HG03378 (cell line): ENCODE measurements at regions not wholly inside any gene's neighbourhood (a gene's known extent, or its start where the extent isn't known, plus 50 kb on each side); places are given as distances from the start of the nearest gene placed in this dataset.

Experiments used
- ATAC-seq: cut with Tn5 transposase; IDR thresholded peaks from one replicate; pipeline ENCODE4 v1.9.1; 2021; ENCODE audit warnings: mild to moderate bottlenecking, moderate library complexity; ENCODE audit not compliant: unreplicated experiment

- ATAC-seq: no peak
Observed at GRCh38 chr5:41670854-41671479, 160.6 kb upstream of the PLCXD3 start.

- ATAC-seq: no peak
Observed at GRCh38 chr5:41670216-41670615, 159.8 kb upstream of the PLCXD3 start.

DNA sequence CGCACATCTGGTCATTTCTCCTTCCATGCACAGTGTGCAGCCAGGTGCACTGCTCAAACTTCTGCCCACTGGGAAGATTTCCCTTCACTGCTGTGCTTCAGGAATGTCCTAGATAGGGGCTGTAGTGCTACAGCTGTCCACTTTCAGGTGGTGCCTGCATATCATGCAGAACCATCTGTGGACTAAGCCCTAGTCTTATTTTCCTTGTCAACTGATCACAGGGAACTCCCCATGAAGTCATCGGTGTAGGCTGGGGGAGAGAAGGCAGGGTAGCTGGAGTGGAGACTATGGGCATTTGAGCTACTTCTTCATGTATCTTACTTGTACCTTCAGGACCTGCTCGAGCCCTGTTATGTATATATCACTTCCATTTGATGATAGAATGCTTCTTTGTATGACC is 150.9 kb upstream of the PLCXD3 start:
- no peak for ATAC-seq

DNA sequence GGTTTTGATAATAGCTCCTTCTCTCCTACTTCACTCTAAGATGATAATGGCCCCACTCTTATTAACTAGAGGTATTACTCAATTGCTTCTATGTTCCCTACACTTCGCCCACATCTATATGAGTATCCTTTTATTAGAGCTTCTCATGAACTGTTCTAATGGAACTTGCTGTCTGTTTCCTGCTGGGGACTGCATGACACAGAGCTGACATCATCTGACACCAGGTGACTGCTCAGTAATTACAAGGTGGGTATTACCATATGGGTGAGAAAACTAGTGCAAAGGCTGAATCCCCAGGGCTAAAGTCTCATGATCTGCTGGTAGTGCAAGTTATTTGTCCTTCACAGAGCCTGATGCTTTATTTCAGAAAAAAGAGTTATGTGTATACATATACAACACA is 146.2 kb upstream of the PLCXD3 start:
- ATAC-seq: no peak

DNA sequence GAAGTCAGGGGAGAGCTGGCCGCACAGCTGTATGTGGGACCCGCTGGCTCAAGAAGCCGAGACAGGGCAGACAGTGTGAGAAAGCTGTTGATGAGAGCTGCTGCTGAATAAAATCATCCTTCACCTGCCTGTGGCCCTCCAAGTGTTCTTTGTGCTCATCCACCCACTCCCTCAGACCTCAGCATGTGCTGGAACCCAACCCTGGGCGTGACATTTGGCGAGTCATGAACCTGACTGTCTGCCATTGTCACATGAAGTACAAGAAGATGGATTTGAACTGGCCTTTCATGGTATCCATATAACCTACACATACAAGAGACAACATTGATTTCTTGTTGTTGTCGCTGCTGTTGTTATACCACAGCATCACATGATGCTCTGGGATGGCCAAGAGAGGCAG is 139.7 kb upstream of the PLCXD3 start:
- no peak for ATAC-seq

DNA sequence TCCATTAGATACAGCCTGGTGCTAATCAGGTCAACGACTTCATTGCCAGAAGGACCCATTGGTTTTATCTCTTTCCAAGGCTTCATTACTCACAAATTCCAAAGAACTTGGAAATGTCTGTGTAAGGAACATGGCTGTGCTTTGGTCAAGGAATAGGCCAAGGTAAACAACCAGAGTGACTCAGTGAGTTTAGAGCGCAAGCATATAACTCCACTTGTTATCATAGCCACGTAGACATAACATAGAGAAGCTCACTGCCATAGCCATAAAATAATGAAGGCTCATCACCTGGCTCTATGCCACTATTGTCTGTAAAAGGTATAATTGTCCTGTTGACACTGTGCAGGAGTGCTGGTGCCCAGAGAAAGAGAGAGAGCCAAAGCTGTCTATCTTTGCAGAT is 139.3 kb upstream of the PLCXD3 start:
- no peak for ATAC-seq

GRCh38 chr5:41648996-41649395 is 138.6 kb upstream of the PLCXD3 start:
- ATAC-seq: no peak

DNA sequence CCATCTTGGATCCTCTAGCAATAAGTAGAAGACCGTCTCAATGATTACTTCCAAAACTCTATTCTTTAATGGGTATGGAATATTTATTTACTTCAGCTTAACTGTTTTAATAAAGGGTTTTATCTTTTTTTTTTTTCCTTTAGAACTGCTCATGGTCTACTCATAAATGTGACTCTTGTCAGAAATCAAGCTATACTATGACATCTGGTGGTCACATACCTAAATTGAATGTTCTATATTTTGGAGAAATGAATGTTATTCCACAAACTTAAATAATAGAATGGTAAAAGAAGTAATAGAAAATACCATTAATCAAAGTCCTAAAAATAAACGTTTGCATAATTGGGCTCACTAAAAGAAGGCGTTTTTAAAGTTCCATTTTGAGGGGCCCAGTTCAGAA is 131.2 kb upstream of the PLCXD3 start:
- no peak for ATAC-seq

DNA sequence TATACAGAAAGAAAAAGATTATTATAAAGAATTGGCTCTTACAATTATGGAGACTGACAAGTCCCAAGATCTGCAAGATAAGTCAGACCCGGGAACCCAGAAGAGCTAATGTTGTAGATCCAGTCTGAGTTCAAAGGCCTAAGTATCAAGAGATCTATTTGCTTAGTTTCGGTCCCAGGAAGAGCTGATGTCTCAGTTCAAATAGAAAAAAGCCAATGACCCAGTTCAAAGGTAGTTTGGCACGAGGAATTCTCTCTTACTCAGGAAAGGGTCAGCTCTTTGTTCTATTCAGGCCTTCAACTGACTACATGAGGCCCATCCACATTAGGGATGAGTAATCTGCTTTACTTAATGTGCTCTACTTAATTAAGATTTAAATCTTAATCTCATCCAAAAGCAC is 128.3 kb upstream of the PLCXD3 start:
- ATAC-seq: no peak

GRCh38 chr5:41637869-41638268 is 127.5 kb upstream of the PLCXD3 start:
- ATAC-seq: no peak

- ATAC-seq: no peak
Observed at GRCh38 chr5:41637424-41637823, 127.0 kb upstream of the PLCXD3 start.

DNA sequence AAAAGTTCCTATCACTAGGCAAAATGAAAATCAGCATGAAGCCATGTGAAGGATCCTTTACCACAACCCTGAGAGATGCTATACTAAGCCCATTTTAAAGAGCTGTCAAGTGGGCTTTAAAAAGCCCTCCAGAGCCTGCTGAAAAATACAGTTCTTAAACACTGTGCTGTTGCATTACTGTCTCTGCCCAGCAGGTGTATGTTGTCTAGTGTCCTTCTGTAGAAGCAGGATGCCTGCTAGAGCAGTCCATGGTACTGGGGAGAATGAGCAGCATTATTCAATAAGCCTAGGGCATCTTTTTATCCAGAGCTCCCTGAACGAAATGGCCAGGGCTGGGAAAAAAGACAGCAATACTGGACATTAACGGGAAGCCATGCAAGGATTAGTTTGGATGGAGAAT is 126.2 kb upstream of the PLCXD3 start:
- ATAC-seq: peak; percentile 89

DNA sequence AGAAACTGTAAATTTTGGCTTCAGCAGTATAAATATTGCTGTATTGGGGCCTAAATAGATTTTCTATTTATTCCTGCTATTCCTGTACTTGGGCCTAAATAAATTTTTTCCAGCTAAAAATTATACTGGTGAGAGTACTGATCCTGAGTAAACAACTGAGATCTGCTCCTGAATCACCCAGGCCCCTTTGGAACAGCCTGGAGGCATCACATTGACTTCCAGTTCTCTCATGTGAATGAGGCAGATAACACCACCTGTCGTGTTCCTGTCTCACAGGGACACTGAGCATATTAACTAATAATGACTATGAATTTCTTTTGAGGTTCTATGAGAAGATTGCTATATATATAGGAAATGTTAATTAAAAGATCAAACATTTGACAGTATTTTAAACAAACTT is 119.5 kb upstream of the PLCXD3 start:
- no peak for ATAC-seq

- ATAC-seq: no peak
Observed at GRCh38 chr5:41625571-41625970, 115.2 kb upstream of the PLCXD3 start.

GRCh38 chr5:41621420-41621819 is 111.0 kb upstream of the PLCXD3 start:
- no peak for ATAC-seq

GRCh38 chr5:41617843-41618515 is 107.6 kb upstream of the PLCXD3 start:
- no peak for ATAC-seq

DNA sequence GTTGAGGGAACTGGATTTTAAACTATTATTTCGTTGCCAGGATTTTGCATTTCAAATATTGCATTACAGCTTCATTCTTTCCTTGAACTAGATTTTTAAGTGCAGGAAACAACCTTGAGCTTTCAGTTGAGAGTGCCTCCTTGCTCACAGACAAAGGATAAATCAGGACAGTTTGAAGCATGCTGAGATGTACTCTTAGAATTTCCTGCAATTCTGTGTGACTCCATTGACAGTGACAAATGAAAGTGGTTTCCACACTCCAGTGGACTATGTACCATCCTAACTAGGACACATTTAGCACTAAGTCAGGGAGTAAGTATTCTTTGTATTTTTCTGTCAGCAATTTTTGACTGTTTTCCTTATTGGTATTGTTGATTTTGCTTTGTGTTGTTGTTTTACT is 100.0 kb upstream of the PLCXD3 start:
- ATAC-seq: no peak

- ATAC-seq: no peak
Observed at GRCh38 chr5:41600731-41601130, 90.3 kb upstream of the PLCXD3 start.

GRCh38 chr5:41598011-41598410 is 87.6 kb upstream of the PLCXD3 start:
- no peak for ATAC-seq

DNA sequence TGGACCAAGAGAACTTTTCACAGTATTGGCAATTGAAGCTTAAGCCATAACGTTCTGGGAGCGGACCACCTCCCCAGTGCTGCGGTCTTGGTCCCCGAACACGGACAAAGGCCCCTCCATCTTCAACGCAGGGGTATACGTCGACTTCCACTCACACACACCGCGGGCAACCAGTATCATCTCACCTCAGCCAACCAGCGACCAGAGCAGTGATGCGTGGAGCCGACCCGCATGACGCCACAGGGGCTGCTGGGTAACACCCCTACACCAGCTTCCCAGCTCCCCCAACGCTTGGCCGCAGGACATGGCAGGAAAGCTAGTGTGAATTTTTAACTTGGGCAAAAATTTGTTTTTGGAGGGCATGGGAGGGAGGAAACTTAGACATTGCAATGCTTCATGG is 77.3 kb upstream of the PLCXD3 start:
- no peak for ATAC-seq

DNA sequence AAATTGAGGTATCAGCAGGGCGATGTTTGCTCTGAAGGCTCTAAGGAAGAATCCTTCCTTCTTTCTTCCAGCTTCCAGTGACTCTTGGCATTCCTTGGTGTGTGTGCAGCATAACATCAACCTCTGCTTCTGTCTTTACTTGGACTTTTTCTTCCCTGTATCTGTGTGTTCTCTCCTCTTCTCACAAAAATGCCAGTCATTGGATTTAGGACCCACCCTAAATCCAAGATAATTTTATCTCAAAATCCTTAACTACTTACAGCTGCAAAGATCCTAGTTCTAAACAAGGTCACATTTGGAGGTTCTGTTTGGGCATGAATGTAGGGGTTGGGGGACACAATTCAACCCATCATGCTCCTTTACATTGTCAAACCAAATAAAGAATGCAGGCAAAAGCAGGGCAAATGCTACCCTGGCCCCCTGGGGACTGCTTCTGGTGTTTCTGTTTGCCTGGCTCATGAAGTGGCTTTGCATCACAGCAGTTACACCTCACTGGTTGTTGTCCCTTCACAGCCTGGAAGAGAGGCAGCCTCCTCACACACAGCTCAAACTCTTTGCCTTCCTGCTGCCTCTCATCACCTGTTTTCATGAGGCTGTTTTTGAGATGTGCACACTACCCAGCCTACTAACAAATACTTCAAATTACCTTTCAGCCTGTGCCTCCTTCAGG is 64.8 kb upstream of the PLCXD3 start:
- no peak for ATAC-seq

GRCh38 chr5:41574391-41574790 is 64.0 kb upstream of the PLCXD3 start:
- ATAC-seq: no peak
